UCSD-AML1 (cell line): ENCODE measurements at regions not wholly inside any gene's neighbourhood (a gene's known extent, or its start where the extent isn't known, plus 50 kb on each side); places are given as distances from the start of the nearest gene placed in this dataset.

Experiments
- DNase-seq: peaks from one replicate; lab custom pipeline; 2025; ENCODE audit not compliant: unreplicated experiment; lab: John Stamatoyannopoulos, UW

- no peak for DNase-seq
Observed at GRCh38 chr13:106052200-106052767, 483.2 kb downstream of the EFNB2 start.

DNA sequence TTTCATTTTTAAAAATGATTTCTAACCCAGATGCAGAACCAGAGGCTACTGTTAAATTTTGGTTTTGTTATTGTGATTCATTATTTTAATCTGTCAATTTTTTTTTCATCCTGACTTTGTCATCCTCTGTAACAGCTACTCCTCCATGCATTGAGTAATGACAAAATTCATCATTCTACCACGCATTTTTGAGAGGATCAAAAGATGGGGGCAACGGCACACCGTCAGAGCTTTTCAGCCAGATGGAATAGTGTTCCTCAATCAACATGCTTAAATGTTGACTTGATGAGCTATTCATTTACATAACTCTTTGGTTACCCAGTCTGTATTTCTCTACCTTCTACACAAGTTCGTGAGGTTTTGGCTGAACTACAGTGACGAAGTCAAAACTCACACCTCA lies 486.3 kb downstream of the EFNB2 start:
- DNase-seq, result no peak

- DNase-seq, result no peak
Observed at GRCh38 chr13:106048386-106048785, 487.1 kb downstream of the EFNB2 start.

DNA sequence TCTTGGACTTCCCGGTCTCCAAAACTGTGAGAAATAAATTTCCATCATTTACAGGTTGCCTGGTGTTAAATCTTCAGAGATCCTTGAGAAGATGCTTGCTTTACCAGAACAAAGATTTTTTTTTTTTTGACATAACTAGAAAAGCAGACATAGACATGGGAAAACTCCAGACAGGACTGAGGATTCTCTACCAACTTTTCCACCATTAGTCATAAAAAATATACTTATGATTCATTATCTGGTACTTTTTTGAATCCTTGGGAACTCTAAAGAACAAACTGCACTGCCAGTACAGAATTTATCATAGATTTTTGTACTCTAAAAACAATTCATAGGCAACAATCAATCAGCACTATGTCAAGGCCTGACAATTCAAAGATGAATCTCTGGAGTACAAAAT lies 487.6 kb downstream of the EFNB2 start:
- no peak for DNase-seq

- no peak for DNase-seq
Observed at GRCh38 chr13:106042996-106043581, 492.4 kb downstream of the EFNB2 start.

- no peak for DNase-seq
Observed at GRCh38 chr13:106041445-106041844, 494.0 kb downstream of the EFNB2 start.

DNA sequence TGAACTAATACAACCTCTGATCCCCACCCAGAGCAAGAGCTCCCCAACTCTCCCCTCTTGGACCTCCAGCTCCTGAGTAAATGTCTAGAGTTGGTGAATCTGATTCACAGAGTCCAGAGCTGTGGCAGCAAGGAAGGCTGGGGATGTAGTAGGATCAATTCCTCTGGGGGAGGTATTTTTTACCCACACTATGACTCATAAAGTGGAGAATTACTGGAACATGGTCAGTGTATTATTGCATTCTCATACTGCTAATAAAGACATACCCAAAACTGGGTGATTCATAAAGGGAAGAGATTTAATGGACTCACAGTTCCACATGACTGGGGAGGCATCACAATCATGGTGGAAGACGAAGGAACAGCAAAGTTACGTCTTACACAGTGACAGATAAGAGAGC lies 496.7 kb downstream of the EFNB2 start:
- no peak for DNase-seq

GRCh38 chr13:106036870-106037269 lies 498.6 kb downstream of the EFNB2 start:
- DNase-seq, result no peak

- DNase-seq, result no peak
Observed at GRCh38 chr13:106034201-106034600, 501.3 kb downstream of the EFNB2 start.

DNA sequence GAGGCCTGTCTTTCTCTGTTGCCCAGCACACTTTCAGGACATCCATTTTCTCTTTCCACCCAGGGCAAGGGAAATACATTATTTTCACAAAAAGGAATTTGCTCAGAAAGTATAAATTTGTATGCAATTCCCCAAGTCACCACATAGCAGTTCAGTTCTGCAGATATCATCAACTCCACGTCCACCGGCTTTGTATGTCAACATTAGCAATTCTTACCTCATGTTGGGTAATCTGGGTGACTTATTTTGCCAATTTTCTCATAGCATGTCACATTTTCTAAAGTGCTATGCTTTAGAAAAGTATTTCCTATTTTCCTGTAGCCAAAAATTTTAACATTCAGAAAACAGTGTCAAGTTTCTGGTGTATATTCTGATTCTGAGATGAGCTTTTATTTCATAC lies 501.8 kb downstream of the EFNB2 start:
- no peak for DNase-seq

- no peak for DNase-seq
Observed at GRCh38 chr13:106032441-106032840, 503.0 kb downstream of the EFNB2 start.

- no peak for DNase-seq
Observed at GRCh38 chr13:106029676-106030290, 505.7 kb downstream of the EFNB2 start.

DNA sequence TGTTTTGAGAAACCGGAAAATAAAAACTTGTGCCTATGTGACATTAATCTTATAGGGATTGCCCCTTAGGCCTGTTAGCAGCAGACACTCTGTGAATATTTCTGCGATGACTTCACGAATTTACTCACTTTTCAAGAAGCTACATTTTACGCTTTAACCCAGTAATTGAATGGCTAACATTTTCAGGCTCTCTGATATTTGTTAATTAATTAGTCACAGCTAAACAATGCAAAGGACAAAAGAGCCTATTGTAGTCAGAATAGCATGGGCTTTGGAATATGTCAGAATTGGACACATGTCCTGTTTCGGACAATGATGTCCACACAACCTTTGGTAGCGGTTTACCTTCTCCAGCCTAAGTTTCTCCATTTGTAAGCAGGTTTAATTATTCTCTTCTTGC lies 506.6 kb downstream of the EFNB2 start:
- no peak for DNase-seq

DNA sequence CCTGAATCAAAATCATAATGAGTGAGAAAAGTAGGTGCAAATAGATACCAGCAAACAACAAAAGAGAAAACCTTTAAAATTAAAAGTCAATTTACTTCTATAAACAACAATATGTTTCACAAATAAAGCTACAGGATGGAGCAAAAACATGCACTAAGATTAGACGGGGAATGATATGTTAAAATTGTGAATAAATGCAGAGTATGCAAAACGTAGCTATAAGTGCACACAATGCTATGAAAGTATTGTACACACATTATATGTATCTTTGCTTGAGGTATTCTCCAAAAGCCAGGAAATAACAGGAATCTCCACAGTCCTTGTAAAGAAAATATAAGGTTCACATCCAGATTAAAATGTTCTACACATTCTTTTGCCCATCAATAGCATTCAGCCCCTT lies 523.9 kb downstream of the EFNB2 start:
- DNase-seq, result no peak

DNA sequence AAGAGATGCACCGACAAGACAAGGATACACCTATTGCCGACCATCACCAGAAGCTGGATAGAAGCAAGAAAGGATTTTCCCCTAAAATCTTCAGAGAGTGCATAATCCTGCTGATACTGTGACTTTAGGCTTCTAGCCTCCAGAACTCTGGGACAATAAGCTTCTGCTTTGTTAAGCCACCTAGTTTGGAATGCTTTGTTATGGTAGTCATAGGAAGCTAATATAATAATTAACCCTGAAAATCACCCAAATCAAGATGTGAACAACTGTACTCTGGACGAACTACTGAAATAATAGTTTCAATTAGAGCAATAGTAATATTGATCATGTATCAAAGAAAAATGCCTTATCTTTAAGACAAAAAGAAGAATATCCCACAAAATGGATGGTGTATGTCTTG lies 524.6 kb downstream of the EFNB2 start:
- DNase-seq, result no peak

DNA sequence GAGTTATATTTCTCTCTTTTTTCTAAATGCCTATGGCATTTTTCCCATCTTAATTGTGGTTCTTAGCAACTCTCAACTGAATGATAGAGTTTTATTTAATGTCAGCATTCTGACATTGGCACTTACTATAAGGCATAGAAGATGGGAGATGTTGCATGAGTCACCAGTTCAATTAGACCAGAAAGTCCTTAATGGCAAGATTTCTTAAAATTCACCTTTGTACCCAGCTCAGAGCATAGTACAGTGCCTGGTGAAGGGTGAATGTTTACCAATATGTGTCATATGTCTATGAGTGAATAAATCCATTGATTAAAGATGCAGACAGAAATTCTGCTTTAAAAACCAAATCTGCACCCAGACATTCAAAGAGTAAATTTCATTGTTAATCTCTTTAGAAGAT lies 526.9 kb downstream of the EFNB2 start:
- DNase-seq, result no peak

DNA sequence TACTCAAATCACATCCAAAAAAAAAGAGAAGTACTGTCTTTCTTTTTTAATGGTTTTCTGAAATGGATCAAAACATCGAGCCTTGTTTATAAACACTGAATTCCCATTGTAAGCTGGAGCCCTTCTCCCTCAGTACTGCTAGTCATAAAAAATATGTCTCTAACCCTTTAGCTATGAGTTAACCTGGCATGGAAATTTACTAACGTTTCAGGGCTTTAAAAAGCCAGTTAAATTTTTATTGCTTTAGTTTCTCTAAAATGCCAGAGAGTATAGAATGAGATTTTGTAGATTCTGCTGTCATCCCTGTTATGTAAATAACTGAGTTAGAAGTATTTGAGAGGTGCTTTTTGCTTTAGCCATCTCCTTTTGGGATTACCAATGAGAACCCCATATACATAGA lies 528.3 kb downstream of the EFNB2 start:
- DNase-seq, result no peak

- DNase-seq, result no peak
Observed at GRCh38 chr13:106003651-106004050, 531.8 kb downstream of the EFNB2 start.

- no peak for DNase-seq
Observed at GRCh38 chr13:106001443-106001842, 534.0 kb downstream of the EFNB2 start.

DNA sequence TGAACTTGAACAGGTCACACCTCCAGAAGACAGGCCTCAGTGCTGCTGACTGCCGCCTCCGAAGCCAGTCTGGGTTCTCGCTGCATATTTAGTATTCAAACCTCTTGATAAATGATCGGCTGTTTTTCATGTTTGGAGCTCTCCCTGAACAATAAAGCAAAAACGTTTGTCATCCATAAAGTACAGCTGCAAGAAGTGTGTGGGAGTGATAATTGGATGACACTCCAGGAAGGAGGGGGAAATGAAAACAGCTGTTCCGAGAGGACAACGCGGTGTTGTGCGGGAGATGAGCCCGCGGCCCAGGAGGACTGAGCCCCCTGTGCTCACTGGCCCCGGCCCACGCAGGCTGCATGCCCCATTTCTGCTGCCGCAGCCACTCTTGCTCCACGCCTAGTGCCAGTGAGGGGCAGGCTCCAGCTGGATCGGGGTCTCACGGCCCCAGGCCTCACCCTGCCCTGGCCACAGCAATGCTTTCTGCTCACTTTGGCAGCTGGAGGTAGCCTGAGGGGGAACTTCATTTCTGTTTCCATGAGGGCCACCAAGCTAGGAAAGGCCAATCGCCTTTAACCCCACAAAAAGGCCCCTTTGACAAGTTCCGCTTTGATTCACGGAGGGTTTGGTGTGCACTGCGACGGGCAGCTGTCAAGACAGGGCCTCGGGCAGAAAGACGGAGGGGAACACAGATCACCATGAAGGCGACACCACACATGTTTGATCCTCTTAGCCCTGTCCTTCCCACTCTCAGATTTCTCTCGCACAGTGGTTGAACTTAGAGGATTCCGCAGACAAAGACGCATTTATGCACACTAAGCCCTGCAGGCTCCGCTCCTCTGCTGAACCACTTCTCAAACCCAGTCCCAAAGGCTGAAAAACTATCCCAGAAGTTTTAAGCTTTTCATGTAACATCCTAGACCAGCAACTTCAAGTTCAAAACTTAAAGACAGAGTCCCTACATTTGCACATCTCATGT lies 537.6 kb downstream of the EFNB2 start:
- DNase-seq, result no peak

GRCh38 chr13:105996391-105997025 lies 539.0 kb downstream of the EFNB2 start:
- DNase-seq, result no peak
